GM12865 (cell line): ENCODE measurements at regions not wholly inside any gene's neighbourhood (a gene's known extent, or its start where the extent isn't known, plus 50 kb on each side); places are given as distances from the start of the nearest gene placed in this dataset.

Experiments
- DNase-seq: peaks from one replicate; pipeline ENCODE4 v3.0.0; 2010; ENCODE audit warnings: low read depth
- H3K4me3 ChIP-seq: 2 replicates; pipeline ENCODE4 v1.5.1; 2011; ENCODE audit warnings: mild to moderate bottlenecking, low read depth, low read length, control low read depth
- CTCF ChIP-seq: IDR thresholded peaks from 2 replicates; pipeline ENCODE4 v1.5.1; 2011; ENCODE audit warnings: low read length, control low read depth, low read depth, inconsistent platforms; ENCODE audit not compliant: insufficient read depth; ENCODE audit errors: missing control alignments

- no peak for DNase-seq
- no peak overlapping the region for H3K4me3 ChIP-seq
- TF ChIP-seq CTCF, result no peak
Observed at GRCh38 chr2:222797871-222798270, 63.0 kb upstream of the ACSL3 start.

GRCh38 chr2:222798528-222798927 is 62.3 kb upstream of the ACSL3 start:
- DNase-seq, result no peak
- no peak for TF ChIP-seq CTCF
- no peak overlapping the region for H3K4me3 ChIP-seq

- no peak overlapping the region for H3K4me3 ChIP-seq
- DNase-seq, result no peak
- no peak for TF ChIP-seq CTCF
Observed at GRCh38 chr2:222799262-222799918, 61.4 kb upstream of the ACSL3 start.

DNA sequence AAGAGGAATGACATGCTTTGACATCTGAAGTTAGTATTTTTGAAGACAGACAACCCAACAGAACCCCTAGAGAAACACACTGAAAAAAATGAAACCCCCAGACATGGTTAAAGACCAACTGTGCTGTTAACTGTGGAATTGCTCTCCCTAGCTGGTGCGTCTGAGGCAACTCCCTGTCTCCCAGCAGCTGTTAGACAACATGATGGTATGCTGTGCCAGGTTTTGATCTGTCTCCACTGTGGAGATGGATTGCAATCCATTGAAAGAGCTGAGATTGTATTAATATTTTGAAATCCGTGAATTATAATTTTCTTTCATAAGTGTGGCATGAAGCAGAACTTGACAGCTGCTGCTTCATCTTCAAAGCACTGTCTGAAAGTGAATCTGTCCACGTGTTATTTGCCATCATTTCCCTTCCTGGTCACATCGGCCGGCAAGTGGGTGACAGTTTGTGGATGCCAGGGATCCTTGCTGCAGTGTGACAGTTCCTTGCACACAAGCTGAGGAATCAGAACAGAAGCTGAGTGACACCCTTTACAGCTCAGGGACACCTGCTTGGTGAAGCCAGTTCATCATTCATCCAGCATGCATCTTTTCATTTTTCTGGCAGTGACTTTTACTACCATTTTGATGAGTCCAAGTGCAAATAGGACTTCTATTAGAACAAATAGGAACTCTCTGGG is 58.2 kb upstream of the ACSL3 start:
- no peak overlapping the region for H3K4me3 ChIP-seq
- no peak for DNase-seq

DNA sequence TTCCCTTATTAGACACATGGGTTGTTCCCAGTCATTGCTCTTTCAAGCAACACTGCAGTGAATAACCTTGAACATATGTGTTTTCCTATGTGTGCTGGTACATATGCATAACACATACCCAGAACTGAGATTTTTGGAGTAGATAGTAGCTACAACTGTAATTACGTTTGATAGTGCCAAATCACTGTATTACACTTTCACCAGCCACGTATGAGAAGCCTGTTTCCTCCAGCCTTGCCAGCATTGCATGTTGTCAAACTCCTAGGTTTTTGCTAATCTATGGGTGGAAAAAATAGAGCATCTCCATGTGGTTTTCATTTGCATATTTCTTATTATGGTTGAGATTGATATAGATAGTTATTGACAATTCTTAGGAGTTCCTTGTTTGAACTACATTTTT is 56.5 kb upstream of the ACSL3 start:
- TF ChIP-seq CTCF, result no peak
- H3K4me3 ChIP-seq, result no peak overlapping the region
- no peak for DNase-seq

More for the DNA sequence above, 58.2 kb upstream of the ACSL3 start:
- TF ChIP-seq CTCF, result no peak

GRCh38 chr2:222805591-222806304 is 55.1 kb upstream of the ACSL3 start:
- H3K4me3 ChIP-seq, result no peak overlapping the region
- DNase-seq, result no peak
- TF ChIP-seq CTCF, result no peak
